IPS-NIHi7 (cell line): ENCODE measurements at regions not wholly inside any gene's neighbourhood (a gene's known extent, or its start where the extent isn't known, plus 50 kb on each side); places are given as distances from the start of the nearest gene placed in this dataset.

ENCODE experiments used
- DNase-seq: peaks from one replicate; pipeline ENCODE4 v3.0.0; 2012; ENCODE audit warnings: mixed read lengths; ENCODE audit errors: extremely low spot score

GRCh38 chr5:3654515-3654914 is 58.9 kb downstream of the IRX1 start:
- no peak for DNase-seq

- no peak for DNase-seq
These were observed 61.2 kb downstream of the IRX1 start for GRCh38 chr5:3656803-3657202.

GRCh38 chr5:3657364-3658022 is 61.9 kb downstream of the IRX1 start:
- no peak for DNase-seq

- no peak for DNase-seq
These were observed 63.3 kb downstream of the IRX1 start for GRCh38 chr5:3658929-3659328.

- no peak for DNase-seq
These were observed 64.3 kb downstream of the IRX1 start for GRCh38 chr5:3659907-3660306.

DNA sequence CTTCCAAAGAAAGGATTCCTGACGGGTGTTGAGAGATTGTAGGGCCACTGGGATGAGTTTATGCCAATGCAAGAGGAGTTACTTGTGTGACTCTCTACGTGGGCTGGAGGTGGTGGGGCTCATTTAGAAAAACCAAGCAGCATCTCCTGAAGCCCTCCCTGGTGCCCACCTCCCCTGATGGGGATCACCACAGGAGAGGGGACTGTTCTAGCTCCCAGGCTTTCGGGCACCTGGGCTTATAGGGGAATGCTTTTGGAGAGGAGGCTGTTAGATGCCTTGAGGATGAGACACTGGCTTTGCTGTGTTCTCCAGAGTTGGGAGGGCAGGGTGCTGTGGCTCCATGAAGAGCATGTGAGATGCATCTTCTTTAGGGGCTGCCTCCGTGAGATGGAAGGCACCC is 65.0 kb downstream of the IRX1 start:
- no peak for DNase-seq

DNA sequence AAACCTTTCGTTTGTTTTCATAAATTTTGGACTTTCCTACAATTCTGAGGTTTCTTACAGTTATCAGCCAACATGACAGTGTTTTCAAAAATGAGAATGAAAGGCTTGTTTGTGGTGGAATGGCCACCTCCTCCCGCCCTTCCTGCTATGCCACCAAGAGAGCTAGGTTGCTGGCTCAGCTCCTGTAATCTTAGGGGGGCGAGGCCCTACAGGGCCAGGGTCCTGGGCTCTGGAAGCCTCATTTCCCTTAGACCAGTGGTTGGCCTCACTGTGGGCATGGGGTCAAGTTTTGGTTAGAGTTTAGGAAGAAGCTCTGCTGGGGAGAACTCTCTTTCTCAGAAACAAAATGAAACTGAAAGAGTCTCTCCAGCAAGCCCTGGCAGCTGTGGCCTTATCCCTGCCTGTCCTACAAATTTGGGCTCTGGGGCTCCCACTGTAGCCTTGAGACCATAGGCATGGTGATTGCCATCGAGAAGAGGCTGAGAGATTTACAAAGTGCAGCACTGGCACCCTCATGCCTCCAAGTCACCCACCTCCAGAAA is 66.2 kb downstream of the IRX1 start:
- no peak for DNase-seq

DNA sequence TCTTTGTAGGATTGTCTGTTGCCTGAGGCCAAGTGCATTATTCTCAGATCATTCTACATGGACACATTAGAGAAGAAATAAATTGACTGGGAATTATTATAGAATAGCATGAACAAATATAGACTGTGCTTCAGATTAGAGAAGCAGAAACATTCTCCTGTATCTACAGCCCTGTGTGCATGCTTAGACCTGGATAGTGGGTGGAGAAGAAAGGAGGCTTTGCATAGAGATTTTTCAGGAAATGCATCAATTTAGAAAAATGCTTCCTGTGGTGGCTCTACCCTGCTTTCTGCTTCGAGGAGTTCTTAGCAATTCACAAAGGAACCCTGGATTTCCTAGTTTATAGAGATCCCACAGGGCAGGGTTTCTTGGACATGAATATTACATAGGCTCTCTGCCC is 66.7 kb downstream of the IRX1 start:
- no peak for DNase-seq

- no peak for DNase-seq
These were observed 75.7 kb downstream of the IRX1 start for GRCh38 chr5:3671337-3671736.

DNA sequence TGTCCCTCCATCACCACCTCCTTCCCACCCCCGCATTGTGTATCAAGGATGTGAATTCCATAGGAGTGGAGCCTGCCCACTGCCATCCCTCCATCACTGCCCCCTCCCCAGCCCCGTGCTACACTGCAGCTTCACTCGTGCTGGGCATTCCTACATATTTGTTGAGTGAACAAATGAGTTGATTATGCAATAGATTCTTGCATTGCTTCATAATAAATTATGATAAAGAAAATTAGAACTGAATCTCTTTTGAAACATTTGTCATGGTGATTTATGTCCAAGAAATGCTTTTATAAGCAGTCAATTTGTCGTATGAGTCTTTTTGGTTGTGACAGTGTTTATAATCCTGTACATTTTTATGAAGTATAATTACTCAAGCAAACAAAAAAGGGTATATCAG is 83.2 kb downstream of the IRX1 start:
- no peak for DNase-seq

- DNase-seq, result no peak
These were observed 85.2 kb downstream of the IRX1 start for GRCh38 chr5:3680821-3681220.

- no peak for DNase-seq
These were observed 88.5 kb downstream of the IRX1 start for GRCh38 chr5:3684118-3684517.

- DNase-seq, result no peak
These were observed 89.2 kb downstream of the IRX1 start for GRCh38 chr5:3684771-3685354.

DNA sequence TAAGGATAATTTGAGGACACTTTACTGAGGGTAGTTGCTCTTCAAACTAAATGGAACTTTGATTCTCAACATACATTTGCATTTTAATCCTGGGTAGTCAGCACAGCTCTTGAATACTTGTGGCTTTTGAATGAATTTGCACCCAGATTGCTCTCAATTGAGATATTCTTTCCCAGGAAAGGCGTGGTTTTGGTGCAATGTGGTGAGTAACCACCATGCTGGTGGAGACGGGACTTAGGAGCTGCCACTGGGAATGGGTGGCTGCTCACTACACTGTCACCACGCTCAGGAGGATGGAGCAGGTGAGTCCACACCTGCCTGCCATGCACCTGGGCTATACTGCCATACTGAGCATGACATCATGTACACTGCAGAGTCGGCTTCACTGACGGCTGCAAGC is 99.2 kb downstream of the IRX1 start:
- DNase-seq, result no peak

DNA sequence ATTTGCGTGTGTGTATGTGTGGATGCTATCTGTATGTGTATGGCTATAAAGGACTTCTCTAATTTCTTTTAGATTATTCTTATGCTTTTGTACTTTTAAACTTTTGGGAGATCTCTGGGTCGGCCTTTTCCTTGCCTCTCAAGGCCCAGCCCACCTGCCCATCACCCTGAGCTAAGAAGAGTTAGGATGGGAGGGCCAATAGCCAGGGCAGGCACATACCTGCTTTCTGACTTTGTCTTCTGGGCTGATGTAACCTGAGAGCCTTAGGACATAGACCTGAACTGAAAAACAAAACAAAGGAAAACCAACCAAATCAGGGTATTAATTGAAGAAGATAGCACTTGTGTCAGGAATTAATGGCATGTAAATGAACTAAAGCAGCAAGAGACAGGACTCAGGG is 100.2 kb downstream of the IRX1 start:
- no peak for DNase-seq

- no peak for DNase-seq
These were observed 102.8 kb downstream of the IRX1 start for GRCh38 chr5:3698412-3698811.

GRCh38 chr5:3701694-3702093 is 106.1 kb downstream of the IRX1 start:
- no peak for DNase-seq

DNA sequence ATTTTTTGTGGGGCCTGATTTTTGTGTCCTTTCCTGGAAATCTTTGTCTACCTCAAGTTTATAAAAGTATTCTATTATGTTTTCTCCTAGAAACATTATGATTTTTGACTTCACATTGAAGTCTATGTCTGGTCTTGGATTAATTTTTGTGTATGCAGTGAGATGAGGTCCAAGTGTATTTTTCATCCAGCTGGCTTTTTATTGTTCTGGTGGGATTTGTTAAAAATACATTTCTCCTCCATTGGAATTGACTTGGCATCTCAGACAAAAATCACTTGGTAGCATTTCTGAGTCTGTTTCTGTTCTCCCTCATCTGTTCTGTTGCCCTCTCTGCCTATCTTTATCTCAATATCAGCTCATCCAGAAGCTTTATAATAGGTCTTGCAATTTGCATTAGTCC is 109.0 kb downstream of the IRX1 start:
- no peak for DNase-seq

- DNase-seq, result no peak
These were observed 113.6 kb downstream of the IRX1 start for GRCh38 chr5:3709068-3709716.

DNA sequence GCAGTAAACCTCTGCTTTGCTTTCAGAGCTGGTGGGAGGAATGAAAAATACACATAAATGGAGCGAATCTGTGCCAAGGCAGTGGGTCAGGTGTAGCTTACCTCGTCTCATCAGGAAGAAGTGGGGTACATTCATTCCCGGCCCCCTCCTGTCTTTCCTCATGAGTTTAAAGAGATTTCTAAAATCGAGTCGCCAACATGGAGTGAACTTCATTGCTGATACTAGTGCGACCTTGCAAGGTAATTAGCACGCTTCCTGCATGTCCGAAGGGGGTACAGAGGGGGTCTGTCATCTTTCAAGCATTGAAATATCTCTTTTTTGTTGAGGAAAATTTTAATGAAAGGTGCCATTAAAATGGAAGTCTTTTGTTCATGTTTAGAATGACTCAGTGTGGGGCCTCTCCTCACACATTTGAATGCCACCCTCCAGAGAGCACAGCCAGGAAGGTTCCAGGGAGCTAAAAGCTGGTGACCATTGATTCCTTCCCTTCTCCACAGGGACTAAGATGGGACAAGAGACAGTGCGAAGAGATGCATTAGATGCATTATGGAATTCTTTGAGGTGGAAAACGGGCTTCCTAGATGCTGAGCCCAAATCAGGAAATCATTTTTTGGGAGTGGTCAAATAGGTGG is 114.2 kb downstream of the IRX1 start:
- DNase-seq, result no peak

- DNase-seq, result no peak
These were observed 119.4 kb downstream of the IRX1 start for GRCh38 chr5:3715062-3715461.

DNA sequence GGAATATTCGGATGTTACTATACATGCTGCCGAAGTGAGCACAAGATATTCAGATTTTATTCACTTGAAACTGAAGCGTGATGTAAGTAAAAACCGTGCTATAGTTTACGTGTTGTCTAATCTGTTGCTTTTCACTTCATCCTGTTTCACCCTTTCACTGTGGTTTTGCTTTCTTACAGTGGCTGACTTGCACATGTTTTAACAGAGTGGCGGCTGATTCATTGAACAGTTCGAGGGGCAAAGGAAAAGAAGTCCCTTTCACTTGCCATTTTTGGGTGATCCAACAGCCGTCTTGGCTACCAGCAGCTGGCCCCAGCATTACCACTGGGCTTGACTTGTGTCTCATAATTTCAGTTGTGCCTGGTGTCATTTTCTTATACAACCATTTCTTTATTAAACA is 134.0 kb downstream of the IRX1 start:
- no peak for DNase-seq

DNA sequence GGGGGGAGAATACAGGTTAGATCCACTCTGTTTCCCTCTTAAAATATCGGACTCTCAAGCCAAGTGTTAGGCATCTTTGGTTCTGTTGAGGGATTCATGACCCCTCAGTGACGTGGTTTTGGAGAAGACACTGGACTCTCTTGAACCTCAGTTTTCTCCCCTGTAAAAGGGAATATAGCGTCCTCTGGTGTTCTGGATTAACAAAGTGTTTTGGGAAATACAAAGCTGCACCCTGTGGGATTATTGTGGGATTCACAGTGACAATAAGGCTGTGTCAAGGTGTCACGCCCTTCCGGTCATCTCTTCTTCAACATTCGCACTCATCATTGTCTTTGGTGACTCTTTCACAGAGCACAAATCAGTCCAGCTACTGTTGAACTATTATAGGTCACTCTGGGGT is 139.0 kb downstream of the IRX1 start:
- DNase-seq, result no peak
